NCI-H2029 treated with DMSO at 0.1 percent for 48 hours (cell line): ENCODE measurements at regions not wholly inside any gene's neighbourhood (a gene's known extent, or its start where the extent isn't known, plus 50 kb on each side); places are given as distances from the start of the nearest gene placed in this dataset.
"Not testable (repeated sequence)": the region's sequence is repeated elsewhere in the genome, so short reads cannot be mapped to it uniquely, and the experiment has no call there.

ENCODE experiments used
- DNase-seq: peaks from one replicate; lab custom pipeline; 2025; lab: John Stamatoyannopoulos, UW

- no peak for DNase-seq
Measured at GRCh38 chr5:118468085-118468484, 520.3 kb downstream of the DTWD2 start.

- DNase-seq = no peak
Measured at GRCh38 chr5:118467103-118467502, 521.2 kb downstream of the DTWD2 start.

- DNase-seq = no peak
Measured at GRCh38 chr5:118466418-118466817, 521.9 kb downstream of the DTWD2 start.

- DNase-seq = not testable (repeated sequence)
Measured at GRCh38 chr5:118462276-118462675, 526.1 kb downstream of the DTWD2 start.

- DNase-seq = no peak
Measured at GRCh38 chr5:118461436-118461835, 526.9 kb downstream of the DTWD2 start.

- DNase-seq = no peak
Measured at GRCh38 chr5:118459490-118459889, 528.9 kb downstream of the DTWD2 start.

GRCh38 chr5:118456085-118456484, 532.3 kb downstream of the DTWD2 start:
- no peak for DNase-seq

GRCh38 chr5:118451697-118452247, 536.6 kb downstream of the DTWD2 start:
- no peak for DNase-seq

GRCh38 chr5:118450554-118451332, 537.6 kb downstream of the DTWD2 start:
- no peak for DNase-seq

- DNase-seq = no peak
Measured at GRCh38 chr5:118447350-118447749, 541.0 kb downstream of the DTWD2 start.

- DNase-seq = no peak
Measured at GRCh38 chr5:118441956-118442355, 546.4 kb downstream of the DTWD2 start.

GRCh38 chr5:118441034-118441433, 547.3 kb downstream of the DTWD2 start:
- no peak for DNase-seq

- no peak for DNase-seq
Measured at GRCh38 chr5:118440496-118440895, 547.9 kb downstream of the DTWD2 start.

GRCh38 chr5:118439831-118440230, 548.5 kb downstream of the DTWD2 start:
- DNase-seq = no peak

GRCh38 chr5:118435131-118435530, 553.2 kb downstream of the DTWD2 start:
- DNase-seq = no peak

- no peak for DNase-seq
Measured at GRCh38 chr5:118434522-118434921, 553.8 kb downstream of the DTWD2 start.

- DNase-seq = no peak
Measured at GRCh38 chr5:118430076-118430475, 558.3 kb downstream of the DTWD2 start.

GRCh38 chr5:118407958-118408357, 580.4 kb downstream of the DTWD2 start:
- no peak for DNase-seq

GRCh38 chr5:118405650-118406061, 582.7 kb downstream of the DTWD2 start:
- DNase-seq = no peak

- DNase-seq = no peak
Measured at GRCh38 chr5:118397236-118397635, 591.1 kb downstream of the DTWD2 start.

GRCh38 chr5:118392491-118392890, 595.9 kb downstream of the DTWD2 start:
- no peak for DNase-seq

GRCh38 chr5:118382931-118383330, 605.4 kb downstream of the DTWD2 start:
- DNase-seq = not testable (repeated sequence)

- no peak for DNase-seq
Measured at GRCh38 chr5:118379470-118379869, 608.9 kb downstream of the DTWD2 start.

GRCh38 chr5:118378959-118379358, 609.4 kb downstream of the DTWD2 start:
- no peak for DNase-seq
